H1 (cell line): ENCODE measurements at regions not wholly inside any gene's neighbourhood (a gene's known extent, or its start where the extent isn't known, plus 50 kb on each side); places are given as distances from the start of the nearest gene placed in this dataset.
"Not testable (repeated sequence)": the region's sequence is repeated elsewhere in the genome, so short reads cannot be mapped to it uniquely, and the experiment has no call there.

Experiments used
- CTCF ChIA-PET: fragments of 300-600 bp; sonication (Branson Sonifier 250); formaldehyde crosslinking; loops from one replicate; lab custom pipeline; 2021; ENCODE audit not compliant: partially characterized antibody; lab: Charles Lee
- POLR2A ChIA-PET: fragments of 300-600 bp; sonication (Branson Sonifier 250); formaldehyde crosslinking; loops from one replicate; lab custom pipeline; 2021; ENCODE audit warnings: inconsistent platforms; ENCODE audit not compliant: partially characterized antibody; lab: Charles Lee
- DNase-seq, 2 experiments: peaks; one replicate each; pipeline versions ENCODE4 v3.0.0 to v3.0.0-alpha.2; 2010 to 2022; ENCODE audit warnings: low spot score in 2 of 2, low read depth in 1 of 2, mixed read lengths in 1 of 2
- FAIRE-seq: peaks from 2 replicates; lab custom pipeline; 2011; peaks lifted over from hg19 to GRCh38; lab: Jason Lieb, UNC
- H2AFZ ChIP-seq: 2 replicates; pipeline ENCODE4 v1.8.1; 2012; ENCODE audit warnings: low read length, inconsistent platforms
- H2AK5ac ChIP-seq: 2 replicates; pipeline ENCODE4 v1.6.1; 2013; ENCODE audit warnings: low read depth, low read length
- H2BK120ac ChIP-seq: replicated peaks from 2 replicates; pipeline ENCODE3; 2013; ENCODE audit warnings: low read depth, low read length, inconsistent platforms
- H2BK12ac ChIP-seq: 2 replicates; pipeline ENCODE4 v1.6.1; 2013; ENCODE audit warnings: low read depth, low read length
- H2BK15ac ChIP-seq: 2 replicates; pipeline ENCODE4 v1.6.1; 2013; ENCODE audit warnings: low read length
- H2BK20ac ChIP-seq: 2 replicates; pipeline ENCODE4 v1.6.1; 2013; ENCODE audit warnings: low read length
- H2BK5ac ChIP-seq: 2 replicates; pipeline ENCODE4 v1.6.1; 2013; ENCODE audit warnings: low read depth, low read length
- H3K14ac ChIP-seq: 2 replicates; pipeline ENCODE4 v1.6.1; 2013; ENCODE audit warnings: inconsistent platforms; ENCODE audit not compliant: insufficient read length
- H3K18ac ChIP-seq: 2 replicates; pipeline ENCODE4 v1.6.1; 2013; ENCODE audit warnings: low read length; ENCODE audit errors: extremely low read depth
- H3K23ac ChIP-seq: 2 replicates; pipeline ENCODE4 v1.6.1; 2013; ENCODE audit warnings: inconsistent platforms; ENCODE audit not compliant: insufficient read length
- H3K23me2 ChIP-seq: 2 replicates; pipeline ENCODE4 v1.6.1; 2013; ENCODE audit warnings: low read depth, low read length
- H3K27ac ChIP-seq: 2 replicates; pipeline ENCODE4 v1.6.1; 2011; ENCODE audit warnings: low read depth, low read length, inconsistent platforms
- H3K27me3 ChIP-seq, 4 experiments: replicated peaks in 1 of 4; 1 replicate in 1 of 4; 2 replicates in 3 of 4; pipeline versions ENCODE4 v1.6.1 to v1.8.1; 2011 to 2013; ENCODE audit warnings: low read length in 3 of 4, mild to moderate bottlenecking in 3 of 4, inconsistent platforms in 2 of 4, mixed read lengths in 2 of 4, moderate library complexity in 1 of 4; ENCODE audit not compliant: control insufficient read depth in 3 of 4, insufficient read depth in 3 of 4; ENCODE audit errors: extremely low read depth in 1 of 4
- H3K36me3 ChIP-seq, 4 experiments: 2 replicates each; pipeline versions ENCODE4 v1.6.1 to v1.8.1; 2011 to 2013; ENCODE audit warnings: mild to moderate bottlenecking in 4 of 4, low read length in 3 of 4, moderate library complexity in 2 of 4, control low read depth in 1 of 4, inconsistent platforms in 1 of 4; ENCODE audit not compliant: insufficient read depth in 4 of 4, control insufficient read depth in 2 of 4
- H3K4ac ChIP-seq: replicated peaks from 2 replicates; pipeline ENCODE3; 2013; ENCODE audit warnings: low read length, low read depth, mixed read lengths, inconsistent platforms; ENCODE audit not compliant: insufficient read length
- H3K4me1 ChIP-seq, 4 experiments: replicated peaks in 1 of 4; 1 replicate in 1 of 4; 2 replicates in 3 of 4; pipeline versions ENCODE4 v1.6.1 to v1.8.1; 2011 to 2013; ENCODE audit warnings: low read length in 3 of 4, inconsistent platforms in 2 of 4, mixed read lengths in 1 of 4; ENCODE audit not compliant: insufficient read depth in 4 of 4, control insufficient read depth in 3 of 4
- H3K4me2 ChIP-seq, 2 experiments: 2 replicates each; pipeline versions ENCODE4 v1.6.1 to v1.8.1; 2011 to 2013; ENCODE audit warnings: low read depth in 2 of 2, low read length in 2 of 2, control low read depth in 1 of 2, inconsistent platforms in 1 of 2, mild to moderate bottlenecking in 1 of 2; ENCODE audit not compliant: insufficient read depth in 1 of 2
- H3K4me3 ChIP-seq, 4 experiments: fragments of 200-600, 300-600 bp in 1 of 4; sonication (generic), shearing (Covaris generic), sonication (Bioruptor Twin) in 1 of 4; 2 replicates each; pipeline versions ENCODE4 v1.5.1 to v1.8.1; 2011 to 2016; ENCODE audit warnings: low read length in 4 of 4, low read depth in 3 of 4, control low read depth in 2 of 4, inconsistent platforms in 2 of 4, mild to moderate bottlenecking in 2 of 4, mixed read lengths in 1 of 4, moderate library complexity in 1 of 4; ENCODE audit not compliant: insufficient read depth in 2 of 4; ENCODE audit errors: extremely low read depth in 1 of 4
- H3K56ac ChIP-seq: replicated peaks from 2 replicates; pipeline ENCODE3; 2013; ENCODE audit warnings: low read depth, mild to moderate bottlenecking, mixed read lengths, low read length, inconsistent platforms; ENCODE audit not compliant: insufficient read length
- H3K79me1 ChIP-seq: 2 replicates; pipeline ENCODE4 v1.6.1; 2013; ENCODE audit warnings: low read depth, low read length, control low read depth
- H3K79me2 ChIP-seq, 2 experiments: 2 replicates each; pipeline versions ENCODE4 v1.6.1 to v1.8.1; 2012 to 2013; ENCODE audit warnings: low read length in 2 of 2, mild to moderate bottlenecking in 2 of 2, inconsistent platforms in 1 of 2; ENCODE audit not compliant: insufficient read depth in 2 of 2, control insufficient read depth in 1 of 2
- H3K9ac ChIP-seq, 4 experiments: replicated peaks in 1 of 4; 1 replicate in 1 of 4; 2 replicates in 3 of 4; pipeline versions ENCODE4 v1.6.1 to v1.8.1; 2011 to 2013; ENCODE audit warnings: low read depth in 3 of 4, low read length in 3 of 4, control low read depth in 2 of 4, mild to moderate bottlenecking in 2 of 4, moderate library complexity in 2 of 4, inconsistent platforms in 1 of 4; ENCODE audit errors: extremely low read depth in 1 of 4
- H3K9me3 ChIP-seq, 2 experiments: 2 replicates each; pipeline versions ENCODE4 v1.6.1 to v1.8.1; 2012 to 2013; ENCODE audit warnings: mild to moderate bottlenecking in 2 of 2, moderate library complexity in 2 of 2, control low read depth in 1 of 2, inconsistent platforms in 1 of 2, low read depth in 1 of 2, low read length in 1 of 2, mixed read lengths in 1 of 2; ENCODE audit not compliant: insufficient read depth in 2 of 2
- H4K20me1 ChIP-seq, 2 experiments: replicated peaks in 1 of 2; 2 replicates each; pipeline versions ENCODE3 to v1.8.1; 2011 to 2013; ENCODE audit warnings: inconsistent platforms in 2 of 2, low read length in 2 of 2, mild to moderate bottlenecking in 1 of 2; ENCODE audit not compliant: insufficient read depth in 2 of 2, control insufficient read depth in 1 of 2
- H4K5ac ChIP-seq: 2 replicates; pipeline ENCODE4 v1.6.1; 2013; ENCODE audit warnings: low read length, low read depth, mixed read lengths, inconsistent platforms; ENCODE audit not compliant: insufficient read length
- H4K8ac ChIP-seq: 2 replicates; pipeline ENCODE4 v1.8.0; 2013; ENCODE audit warnings: mild to moderate bottlenecking, moderate library complexity, low read length, inconsistent platforms; ENCODE audit not compliant: insufficient read depth; ENCODE audit errors: extremely low read depth
- H4K91ac ChIP-seq: replicated peaks from 2 replicates; pipeline ENCODE3; 2013; ENCODE audit warnings: low read length, mixed read lengths, inconsistent platforms; ENCODE audit not compliant: insufficient read length
- WGBS, 2 experiments: shearing (Covaris generic) in 1 of 2; methylation state at CpG; one replicate each; pipeline versions ENCODE4 v1.1.6 to v1.1.7; 2013 to 2015; ENCODE audit warnings: low lambda C conversion rate in 2 of 2, mixed read lengths in 2 of 2, inconsistent platforms in 1 of 2, low coverage in 1 of 2, missing lambda C conversion rate in 1 of 2; ENCODE audit not compliant: insufficient replicate concordance in 2 of 2, insufficient coverage in 1 of 2, insufficient read length in 1 of 2; ENCODE audit errors: extremely low coverage in 1 of 2, missing lambda C conversion rate in 1 of 2; 5-methylcytosine and 5-hydroxymethylcytosine counted together

GRCh38 chrX:3914059-3914458, 200.6 kb upstream of the PRKX start:
- H2BK15ac ChIP-seq, H3K27ac ChIP-seq, FAIRE-seq: not testable (repeated sequence)

GRCh38 chrX:3911012-3911411, 197.6 kb upstream of the PRKX start:
- H3K4ac ChIP-seq, H3K79me2 ChIP-seq, H3K36me3 ChIP-seq, H2BK120ac ChIP-seq, DNase-seq, H3K27me3 ChIP-seq, H4K8ac ChIP-seq, CTCF ChIA-PET, H2BK12ac ChIP-seq, H3K18ac ChIP-seq, POLR2A ChIA-PET, FAIRE-seq, H2AFZ ChIP-seq, H3K23me2 ChIP-seq, H3K79me1 ChIP-seq, H3K23ac ChIP-seq, H3K4me2 ChIP-seq, H3K9me3 ChIP-seq, H3K4me1 ChIP-seq, H2BK20ac ChIP-seq, H4K91ac ChIP-seq, H4K5ac ChIP-seq, H3K56ac ChIP-seq, H2AK5ac ChIP-seq, H3K4me3 ChIP-seq, H3K14ac ChIP-seq, H3K27ac ChIP-seq, H2BK5ac ChIP-seq, H2BK15ac ChIP-seq, H4K20me1 ChIP-seq, H3K9ac ChIP-seq: not testable (repeated sequence)
- WGBS, 2 experiments, result no CpG with 5 or more reads among the region's 6 CpGs

More at GRCh38 chrX:3914059-3914458, 200.6 kb upstream of the PRKX start:
- H3K4me3 ChIP-seq, H2BK120ac ChIP-seq, H3K18ac ChIP-seq, H3K9ac ChIP-seq, H3K36me3 ChIP-seq, CTCF ChIA-PET, H2BK20ac ChIP-seq, H4K8ac ChIP-seq, H2AK5ac ChIP-seq, H3K23me2 ChIP-seq, H2BK12ac ChIP-seq, H3K4me1 ChIP-seq, H3K27me3 ChIP-seq, H3K79me1 ChIP-seq, DNase-seq, H4K91ac ChIP-seq, H2BK5ac ChIP-seq, H3K9me3 ChIP-seq, H3K79me2 ChIP-seq, H4K20me1 ChIP-seq, H3K4me2 ChIP-seq, H3K14ac ChIP-seq, H3K23ac ChIP-seq, H3K4ac ChIP-seq, H4K5ac ChIP-seq, POLR2A ChIA-PET, H2AFZ ChIP-seq, H3K56ac ChIP-seq: not testable (repeated sequence)
- no CpG with 5 or more reads among the region's 13 CpGs for WGBS, 2 experiments
